Small intestine (tissue), 7 donors: ENCODE measurements at regions not wholly inside any gene's neighbourhood (a gene's known extent, or its start where the extent isn't known, plus 50 kb on each side); places are given as distances from the start of the nearest gene placed in this dataset.
A peak's percentile ranks its signal among the peaks of the same experiment; 100 is the strongest.

Experiments
- DNase-seq, 2 donors: peaks; one replicate each; pipeline versions ENCODE4 v3.0.0 to v3.0.0-alpha.2; 2013
- FAIRE-seq: peaks from 2 replicates; lab custom pipeline; 2012; peaks lifted over from hg19 to GRCh38; lab: Jason Lieb, UNC
- H3K27ac ChIP-seq, 3 donors: one replicate each; pipeline ENCODE4 v1.5.1; 2013; ENCODE audit warnings: low read length in 2 of 3, mild to moderate bottlenecking in 2 of 3, control low read depth in 1 of 3, inconsistent platforms in 1 of 3, low read depth in 1 of 3, moderate library complexity in 1 of 3
- H3K27me3 ChIP-seq, 3 donors: one replicate each; pipeline ENCODE4 v1.6.1; 2013; ENCODE audit warnings: low read length in 3 of 3, inconsistent platforms in 1 of 3; ENCODE audit not compliant: control insufficient read depth in 3 of 3, insufficient read depth in 3 of 3
- H3K36me3 ChIP-seq, 3 donors: one replicate each; pipeline ENCODE4 v1.6.1; 2013; ENCODE audit warnings: low read length in 3 of 3, inconsistent platforms in 1 of 3, low read depth in 1 of 3, mild to moderate bottlenecking in 1 of 3, moderate library complexity in 1 of 3; ENCODE audit not compliant: control insufficient read depth in 3 of 3, insufficient read depth in 2 of 3
- H3K4me1 ChIP-seq, 3 donors: one replicate each; pipeline ENCODE4 v1.6.1; 2013; ENCODE audit warnings: low read length in 2 of 3, inconsistent platforms in 1 of 3, low read depth in 1 of 3, mild to moderate bottlenecking in 1 of 3, moderate library complexity in 1 of 3; ENCODE audit not compliant: control insufficient read depth in 3 of 3, insufficient read depth in 2 of 3
- H3K4me3 ChIP-seq, 3 donors: one replicate each; pipeline ENCODE4 v1.5.1; 2013; ENCODE audit warnings: low read length in 3 of 3, control low read depth in 1 of 3, inconsistent platforms in 1 of 3, low read depth in 1 of 3, mild to moderate bottlenecking in 1 of 3, moderate library complexity in 1 of 3
- H3K9me3 ChIP-seq, 2 donors: one replicate each; pipeline ENCODE4 v1.6.1; 2013; ENCODE audit warnings: low read depth in 1 of 2, low read length in 1 of 2; ENCODE audit not compliant: control insufficient read depth in 2 of 2, insufficient read depth in 1 of 2
- WGBS, 3 donors: extraction: QIAGEN DNeasy Blood & Tissue Kit; methylation state at CpG; one replicate each; pipeline ENCODE4 v1.1.7; 2013; 5-methylcytosine and 5-hydroxymethylcytosine counted together
- donor health status: healthy with polysubstance abuse.
- donor health status: control.
- donor health status: control.
- donor health status: Bipolar disorder and iron deficiency.
- donor health status: healthy.

DNA sequence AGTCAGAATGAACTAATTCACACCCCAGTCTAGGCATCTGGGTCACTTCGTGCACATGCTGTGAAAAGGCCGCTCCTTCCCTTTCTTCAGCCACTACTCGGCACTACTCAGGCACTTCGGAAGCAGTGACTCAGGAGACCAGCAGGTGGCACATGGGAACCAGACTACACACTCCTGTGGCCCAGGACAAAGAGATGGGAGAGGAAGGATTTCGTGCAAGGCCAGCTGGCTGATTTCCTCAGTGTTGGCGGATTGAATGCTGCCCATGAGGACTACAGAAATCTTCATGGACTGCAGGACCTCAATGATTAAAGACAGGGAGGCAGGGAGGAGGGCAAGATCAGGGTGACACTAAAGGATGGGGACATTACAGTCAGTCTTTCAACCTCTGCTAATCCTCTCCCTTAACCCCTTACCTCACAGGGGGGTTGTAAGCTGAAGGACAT lies 117.8 kb upstream of the SPACA1 start:
- DNase-seq (peak; percentile 82 to 83), FAIRE-seq (no peak)
- no peak overlapping the region for H3K4me3 ChIP-seq
- H3K27ac ChIP-seq: no peak overlapping the region
- H3K9me3 ChIP-seq: no peaks in the 10 kb centered on the region
- no peaks in the 10 kb centered on the region for H3K36me3 ChIP-seq
- WGBS, 3 donors: 7 to 9% (median 9%) methylated on average over 6 of the region's 6 CpGs
- no peaks in the 10 kb centered on the region for H3K4me1 ChIP-seq
- H3K27me3 ChIP-seq: no peaks in the 10 kb centered on the region

GRCh38 chr6:87926687-87927086 lies 121.0 kb upstream of the SPACA1 start:
- no peaks in the 10 kb centered on the region for H3K4me1 ChIP-seq
- H3K27me3 ChIP-seq: no peaks in the 10 kb centered on the region
- H3K4me3 ChIP-seq: no peak overlapping the region
- peak overlapping the region in 1 of 3 donors; percentile 12 for H3K27ac ChIP-seq
- no peaks in the 10 kb centered on the region for H3K9me3 ChIP-seq
- 80 to 94% (median 93%) methylated on average over 2 of the region's 2 CpGs for WGBS, 3 donors
- no peak for DNase-seq
- FAIRE-seq: no peak
- H3K36me3 ChIP-seq: no peaks in the 10 kb centered on the region

DNA sequence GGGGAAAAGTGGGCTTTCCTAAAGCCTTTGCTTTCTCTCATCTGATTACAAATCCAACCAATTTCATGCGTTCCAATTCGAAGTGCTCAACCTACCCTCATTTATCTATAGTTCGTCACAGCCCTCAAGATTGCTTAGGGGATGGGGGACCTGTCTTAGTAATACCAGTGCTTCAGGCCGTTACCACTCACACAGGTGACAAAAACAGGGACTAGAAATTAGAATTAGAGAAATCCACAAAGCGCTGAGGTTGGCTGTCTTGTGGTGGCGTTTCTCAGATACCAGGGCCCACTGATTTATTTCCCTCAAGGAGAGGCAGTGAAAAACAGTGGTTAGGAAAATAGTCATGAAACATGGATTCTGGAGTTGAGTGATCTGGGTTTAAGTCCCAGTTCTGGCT lies 121.6 kb upstream of the SPACA1 start:
- 87 to 89% (median 87%) methylated on average over 6 of the region's 6 CpGs for WGBS, 3 donors
- H3K27ac ChIP-seq: peak overlapping the region in 1 of 3 donors; percentile 75

GRCh38 chr6:87925373-87926060 lies 122.1 kb upstream of the SPACA1 start:
- no peak overlapping the region for H3K4me3 ChIP-seq
- no peaks in the 10 kb centered on the region for H3K36me3 ChIP-seq
- H3K27me3 ChIP-seq: no peaks in the 10 kb centered on the region
- no peak for DNase-seq
- H3K27ac ChIP-seq: peak overlapping the region in 1 of 3 donors; percentile 75
- no peaks in the 10 kb centered on the region for H3K4me1 ChIP-seq
- FAIRE-seq: no peak
- 56 to 71% (median 57%) methylated on average over 7 of the region's 7 CpGs for WGBS, 3 donors
- H3K9me3 ChIP-seq: no peaks in the 10 kb centered on the region

More for the DNA sequence above, 121.6 kb upstream of the SPACA1 start:
- Histone ChIP-seq H3K9me3 (no peaks in the 10 kb centered on the region), H3K36me3 (no peaks in the 10 kb centered on the region), H3K4me1 (no peaks in the 10 kb centered on the region), H3K4me3 (no peak overlapping the region), H3K27me3 (no peaks in the 10 kb centered on the region)
- DNase-seq (no peak), FAIRE-seq (no peak)

DNA sequence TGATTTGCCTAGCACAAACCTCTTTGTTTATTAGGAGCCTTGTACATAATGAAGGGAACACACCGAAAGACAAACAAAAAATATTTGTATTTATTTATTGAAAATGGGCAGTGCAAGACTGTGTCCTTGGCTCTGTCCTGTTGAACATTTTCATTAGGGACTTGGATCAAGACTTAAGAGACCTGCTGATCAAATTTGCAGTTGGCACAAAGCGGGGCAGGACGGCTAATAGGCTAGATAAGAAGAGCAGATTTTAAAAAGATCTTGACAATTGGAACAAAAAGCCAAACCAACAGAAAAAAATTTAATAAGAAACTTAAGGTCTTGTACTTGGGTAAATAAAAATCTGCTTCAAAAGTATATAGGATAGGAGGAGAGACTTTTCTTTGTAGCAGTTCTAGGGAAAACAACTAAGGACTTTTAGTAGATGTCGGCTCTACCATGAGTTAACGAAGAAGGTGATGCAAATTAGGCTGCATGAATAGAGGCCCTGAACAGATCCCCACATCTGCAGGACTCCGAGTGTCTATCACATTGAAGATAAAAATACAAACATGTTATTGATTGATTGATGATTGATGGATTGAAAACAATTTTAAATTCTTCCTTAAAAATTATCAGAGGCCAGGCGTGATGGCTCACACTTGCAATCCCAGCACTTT lies 124.1 kb upstream of the SPACA1 start:
- Histone ChIP-seq H3K9me3 (no peaks in the 10 kb centered on the region), H3K27ac (no peak overlapping the region), H3K36me3 (no peaks in the 10 kb centered on the region), H3K4me3 (no peak overlapping the region), H3K4me1 (no peaks in the 10 kb centered on the region), H3K27me3 (no peaks in the 10 kb centered on the region)
- no peak for DNase-seq
- 79 to 86% (median 80%) methylated on average over 7 of the region's 7 CpGs for WGBS, 3 donors
- no peak for FAIRE-seq

- Histone ChIP-seq H3K4me3 (no peak overlapping the region), H3K27me3 (no peaks in the 10 kb centered on the region), H3K9me3 (no peaks in the 10 kb centered on the region), H3K27ac (no peak overlapping the region), H3K36me3 (no peaks in the 10 kb centered on the region), H3K4me1 (no peaks in the 10 kb centered on the region)
- DNase-seq (no peak), FAIRE-seq (no peak)
- 25 to 46% (median 40%) methylated on average over 2 of the region's 2 CpGs for WGBS, 3 donors
Observed at GRCh38 chr6:87922947-87923330, 124.7 kb upstream of the SPACA1 start.

DNA sequence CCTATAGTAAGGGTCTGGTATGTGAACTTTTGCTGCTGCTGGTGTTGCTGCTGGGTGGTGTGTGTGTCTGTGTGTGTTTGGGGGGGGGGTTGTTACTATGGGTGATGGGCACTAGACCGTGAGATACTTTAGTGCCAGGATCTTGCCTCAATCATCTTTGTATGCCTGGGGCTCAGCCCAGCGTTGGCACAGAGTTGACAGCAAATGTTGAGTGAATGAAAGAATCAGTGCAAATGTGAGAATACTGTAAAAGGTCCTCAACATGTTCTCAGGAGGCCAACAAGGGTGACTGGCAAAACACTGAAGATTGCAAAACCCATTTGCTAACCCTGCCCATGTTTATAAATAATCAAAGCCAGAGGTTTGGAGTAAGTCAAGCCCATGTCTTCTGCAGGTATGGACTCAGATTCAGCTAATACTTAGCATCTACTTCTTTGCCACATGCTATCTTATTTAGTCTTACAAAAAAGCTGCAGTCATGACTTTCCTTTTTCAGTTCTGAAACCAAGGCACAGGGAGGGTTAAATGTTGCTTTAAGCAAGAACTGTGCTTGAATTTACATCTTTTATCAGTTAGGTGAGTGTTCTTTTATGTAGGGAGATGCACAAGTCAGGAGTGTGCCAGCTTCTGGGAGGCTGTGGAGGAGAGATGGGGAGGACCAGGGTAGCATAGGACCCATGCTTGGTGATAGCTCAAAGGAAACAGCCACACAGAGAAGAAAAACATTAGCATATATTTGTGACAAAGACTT lies 125.3 kb upstream of the SPACA1 start:
- DNase-seq (no peak), FAIRE-seq (no peak)
- Histone ChIP-seq H3K36me3 (no peaks in the 10 kb centered on the region), H3K4me3 (no peak overlapping the region), H3K27me3 (no peaks in the 10 kb centered on the region), H3K27ac (no peak overlapping the region), H3K9me3 (no peaks in the 10 kb centered on the region), H3K4me1 (no peaks in the 10 kb centered on the region)
- 70 to 89% (median 80%) methylated on average over 2 of the region's 2 CpGs for WGBS, 3 donors

DNA sequence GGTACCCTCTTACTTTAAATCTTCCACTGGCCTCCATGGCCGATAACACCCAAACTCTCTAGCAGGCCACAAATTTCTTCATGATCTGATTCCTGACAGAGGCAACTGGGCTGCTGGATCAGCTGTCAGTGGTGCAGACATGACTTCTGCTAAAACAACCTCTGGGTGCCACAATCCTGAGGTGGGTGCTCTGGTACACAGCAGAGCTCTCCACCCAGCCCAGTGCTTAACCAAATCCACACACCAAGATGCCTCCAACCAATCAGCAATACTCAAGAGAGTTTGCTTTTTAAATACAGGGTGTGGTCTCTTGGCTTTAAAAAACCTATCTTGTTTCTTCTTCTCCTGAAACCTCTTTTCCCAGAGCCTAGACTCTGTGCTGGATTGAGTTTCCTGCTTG lies 126.6 kb upstream of the SPACA1 start:
- FAIRE-seq (no peak), DNase-seq (no peak)
- Histone ChIP-seq H3K9me3 (peaks cover 0 to 9% of the 10 kb centered on the region in 2 donors), H3K4me1 (no peaks in the 10 kb centered on the region), H3K27ac (no peak overlapping the region), H3K4me3 (no peak overlapping the region), H3K36me3 (no peaks in the 10 kb centered on the region), H3K27me3 (no peaks in the 10 kb centered on the region)
- WGBS, 3 donors: 92 to 97% (median 96%) methylated on average over 1 of the region's 1 CpG
